HG02884 (cell line): ENCODE measurements at regions not wholly inside any gene's neighbourhood (a gene's known extent, or its start where the extent isn't known, plus 50 kb on each side); places are given as distances from the start of the nearest gene placed in this dataset.

Experiments used
- ATAC-seq: cut with Tn5 transposase; IDR thresholded peaks from one replicate; pipeline ENCODE4 v1.9.1; 2021; ENCODE audit warnings: mild to moderate bottlenecking, moderate library complexity; ENCODE audit not compliant: unreplicated experiment

GRCh38 chr1:198105185-198105584 lies 51.6 kb upstream of the NEK7 start:
- no peak for ATAC-seq

- ATAC-seq = no peak
These were observed 50.8 kb upstream of the NEK7 start for GRCh38 chr1:198106011-198106410.
